KOPT-K1 (cell line): ENCODE measurements at regions not wholly inside any gene's neighbourhood (a gene's known extent, or its start where the extent isn't known, plus 50 kb on each side); places are given as distances from the start of the nearest gene placed in this dataset.
"Not testable (repeated sequence)": the region's sequence is repeated elsewhere in the genome, so short reads cannot be mapped to it uniquely, and the experiment has no call there.

Source experiments
- H3K27ac ChIP-seq: fragments of 200-600 bp; sonication (generic); 2 replicates; pipeline ENCODE4 v1.5.1; 2016; ENCODE audit warnings: antibody characterized with exemption, mild to moderate bottlenecking, low read depth, low read length; ENCODE audit not compliant: poor library complexity, severe bottlenecking
- H3K36me3 ChIP-seq: fragments of 200-600 bp; sonication (generic); 2 replicates; pipeline ENCODE4 v1.5.1; 2017; ENCODE audit warnings: antibody characterized with exemption, mild to moderate bottlenecking, low read length, moderate library complexity; ENCODE audit not compliant: insufficient read depth
- H3K9me3 ChIP-seq: fragments of 200-600 bp; sonication (generic); 2 replicates; pipeline ENCODE4 v1.5.1; 2017; ENCODE audit warnings: antibody characterized with exemption, low read length, mild to moderate bottlenecking; ENCODE audit not compliant: insufficient read depth, poor library complexity, severe bottlenecking

- Histone ChIP-seq H3K36me3 (no peaks in the 10 kb centered on the region), H3K27ac (no peak overlapping the region), H3K9me3 (no peaks in the 10 kb centered on the region)
Observed at GRCh38 chr5:86671536-86671935, 53.8 kb downstream of the COX7C start.

- no peak overlapping the region for H3K27ac ChIP-seq
- no peaks in the 10 kb centered on the region for H3K9me3 ChIP-seq
- H3K36me3 ChIP-seq = no peaks in the 10 kb centered on the region
Observed at GRCh38 chr5:86674069-86674468, 56.3 kb downstream of the COX7C start.

GRCh38 chr5:86675311-86675710 lies 57.6 kb downstream of the COX7C start:
- Histone ChIP-seq H3K27ac (no peak overlapping the region), H3K36me3 (no peaks in the 10 kb centered on the region), H3K9me3 (no peaks in the 10 kb centered on the region)

GRCh38 chr5:86679529-86679928 lies 61.8 kb downstream of the COX7C start:
- no peaks in the 10 kb centered on the region for H3K36me3 ChIP-seq
- no peaks in the 10 kb centered on the region for H3K9me3 ChIP-seq
- H3K27ac ChIP-seq = no peak overlapping the region

- Histone ChIP-seq H3K36me3 (no peaks in the 10 kb centered on the region), H3K27ac (no peak overlapping the region), H3K9me3 (no peaks in the 10 kb centered on the region)
Observed at GRCh38 chr5:86679949-86680348, 62.2 kb downstream of the COX7C start.

- no peaks in the 10 kb centered on the region for H3K9me3 ChIP-seq
- no peak overlapping the region for H3K27ac ChIP-seq
- H3K36me3 ChIP-seq = no peaks in the 10 kb centered on the region
Observed at GRCh38 chr5:86684222-86684621, 66.5 kb downstream of the COX7C start.

GRCh38 chr5:86686046-86686445 lies 68.3 kb downstream of the COX7C start:
- Histone ChIP-seq H3K27ac (no peak overlapping the region), H3K36me3 (no peaks in the 10 kb centered on the region)

GRCh38 chr5:86688406-86688805 lies 70.7 kb downstream of the COX7C start:
- Histone ChIP-seq H3K9me3 (no peaks in the 10 kb centered on the region), H3K36me3 (no peaks in the 10 kb centered on the region)

More at GRCh38 chr5:86686046-86686445, 68.3 kb downstream of the COX7C start:
- no peaks in the 10 kb centered on the region for H3K9me3 ChIP-seq

GRCh38 chr5:86689103-86689729 lies 71.5 kb downstream of the COX7C start:
- Histone ChIP-seq H3K36me3 (no peaks in the 10 kb centered on the region), H3K9me3 (no peaks in the 10 kb centered on the region), H3K27ac (no peak overlapping the region)

More at GRCh38 chr5:86688406-86688805, 70.7 kb downstream of the COX7C start:
- H3K27ac ChIP-seq = no peak overlapping the region

- no peak overlapping the region for H3K27ac ChIP-seq
- H3K36me3 ChIP-seq = no peaks in the 10 kb centered on the region
- no peaks in the 10 kb centered on the region for H3K9me3 ChIP-seq
Observed at GRCh38 chr5:86709157-86709881, 91.6 kb downstream of the COX7C start.

- Histone ChIP-seq H3K36me3 (no peaks in the 10 kb centered on the region), H3K9me3 (no peaks in the 10 kb centered on the region), H3K27ac (no peak overlapping the region)
Observed at GRCh38 chr5:86716121-86716520, 98.4 kb downstream of the COX7C start.

- not testable (repeated sequence) for H3K27ac ChIP-seq, H3K9me3 ChIP-seq, H3K36me3 ChIP-seq
Observed at GRCh38 chr5:86731319-86732117, 113.8 kb downstream of the COX7C start.

- H3K27ac ChIP-seq = no peak overlapping the region
- no peaks in the 10 kb centered on the region for H3K36me3 ChIP-seq
- peaks cover 21% of the 10 kb centered on the region for H3K9me3 ChIP-seq
Observed at GRCh38 chr5:86735370-86735769, 117.6 kb downstream of the COX7C start.

- H3K9me3 ChIP-seq = peaks cover 21% of the 10 kb centered on the region
- H3K36me3 ChIP-seq = no peaks in the 10 kb centered on the region
- no peak overlapping the region for H3K27ac ChIP-seq
Observed at GRCh38 chr5:86737579-86737978, 119.8 kb downstream of the COX7C start.

GRCh38 chr5:86748538-86749105 lies 130.9 kb downstream of the COX7C start:
- Histone ChIP-seq H3K27ac (no peak overlapping the region), H3K36me3 (no peaks in the 10 kb centered on the region), H3K9me3 (no peaks in the 10 kb centered on the region)
